SU-DHL-6 (cell line): ENCODE measurements at regions not wholly inside any gene's neighbourhood (a gene's known extent, or its start where the extent isn't known, plus 50 kb on each side); places are given as distances from the start of the nearest gene placed in this dataset.

ENCODE experiments used
- H2AFZ ChIP-seq: fragments of 200-600 bp; sonication (generic); 2 replicates; pipeline ENCODE4 v1.6.1; 2014; ENCODE audit warnings: low read depth, mild to moderate bottlenecking, moderate library complexity, mixed read lengths, antibody characterized with exemption, low read length; ENCODE audit not compliant: severe bottlenecking
- H3F3A ChIP-seq: fragments of 200-600 bp; shearing (Covaris generic); 2 replicates; pipeline ENCODE4 v1.6.0; 2016; ENCODE audit warnings: antibody characterized with exemption, mild to moderate bottlenecking; ENCODE audit not compliant: insufficient read depth
- H3K27ac ChIP-seq: fragments of 200-600 bp; sonication (generic); 2 replicates; pipeline ENCODE4 v1.5.1; 2016; ENCODE audit warnings: low read depth, mild to moderate bottlenecking, low read length, moderate library complexity, mixed read lengths
- H3K27me3 ChIP-seq: fragments of 200-600 bp; sonication (generic), shearing (Covaris generic); 2 replicates; pipeline ENCODE4 v1.6.0; 2014; ENCODE audit warnings: mild to moderate bottlenecking, low read length
- H3K36me3 ChIP-seq: fragments of 200-600 bp; sonication (generic); 2 replicates; pipeline ENCODE4 v1.6.1; 2014; ENCODE audit warnings: mild to moderate bottlenecking, low read length, mixed read lengths
- H3K4me2 ChIP-seq: fragments of 300-600, 200-600 bp; shearing (Covaris generic), sonication (generic); 2 replicates; pipeline ENCODE4 v1.6.0; 2014; ENCODE audit warnings: low read length, low read depth, mild to moderate bottlenecking; ENCODE audit not compliant: poor library complexity, severe bottlenecking
- H3K4me3 ChIP-seq: fragments of 200-600 bp; sonication (generic); 2 replicates; pipeline ENCODE4 v1.5.1; 2014; ENCODE audit warnings: antibody characterized with exemption, low read length, mild to moderate bottlenecking, mixed read lengths; ENCODE audit not compliant: insufficient read depth, poor library complexity, severe bottlenecking
- H3K79me2 ChIP-seq: fragments of 200-600 bp; sonication (generic); 2 replicates; pipeline ENCODE4 v1.6.1; 2014; ENCODE audit warnings: mild to moderate bottlenecking, low read length, moderate library complexity; ENCODE audit not compliant: insufficient read depth
- H3K9ac ChIP-seq: fragments of 200-600 bp; sonication (generic); 2 replicates; pipeline ENCODE4 v1.7.0; 2014; ENCODE audit warnings: mild to moderate bottlenecking, low read length
- H3K9me2 ChIP-seq: fragments of 200-600 bp; sonication (generic); replicated peaks from 2 replicates; pipeline ENCODE4 v1.6.1; 2014; ENCODE audit warnings: low read length; ENCODE audit not compliant: insufficient read depth
- H3K9me3 ChIP-seq: fragments of 200-600 bp; sonication (generic); 2 replicates; pipeline ENCODE4 v1.6.1; 2014; ENCODE audit warnings: low read length, mixed read lengths; ENCODE audit not compliant: insufficient read depth
- H4K20me1 ChIP-seq: fragments of 200-600 bp; sonication (generic); 2 replicates; pipeline ENCODE4 v1.6.1; 2014; ENCODE audit warnings: low read depth, mild to moderate bottlenecking, antibody characterized with exemption, low read length, moderate library complexity, mixed read lengths
- CTCF ChIP-seq: fragments of 200-600 bp; sonication (generic); IDR thresholded peaks from one replicate; pipeline ENCODE4 v1.5.1; 2017; ENCODE audit warnings: antibody characterized with exemption, mild to moderate bottlenecking, low read length, moderate library complexity; ENCODE audit not compliant: insufficient read depth, poor library complexity, severe bottlenecking
- EZH2phosphoT487 ChIP-seq: fragments of 200-600 bp; sonication (generic), shearing (Covaris generic); conservative IDR thresholded peaks from 2 replicates; pipeline ENCODE4 v1.6.1; 2018; ENCODE audit warnings: mild to moderate bottlenecking, antibody characterized with exemption, low read length, moderate library complexity, mixed read lengths

GRCh38 chr2:234240917-234241316, 190.4 kb downstream of the SPP2 start:
- no peak overlapping the region for H2AFZ ChIP-seq
- TF ChIP-seq EZH2phosphoT487 (no peak), CTCF (no peak)
- H3K9ac ChIP-seq, result no peak overlapping the region
- H3K4me2 ChIP-seq, result no peak overlapping the region
- no peaks in the 10 kb centered on the region for H3K9me3 ChIP-seq
- no peaks in the 10 kb centered on the region for H3K36me3 ChIP-seq
- H3K27ac ChIP-seq, result no peak overlapping the region
- no peaks in the 10 kb centered on the region for H3K79me2 ChIP-seq
- no peak overlapping the region for H3K4me3 ChIP-seq
- H3K27me3 ChIP-seq, result no peaks in the 10 kb centered on the region
- H4K20me1 ChIP-seq, result no peaks in the 10 kb centered on the region
- H3K9me2 ChIP-seq, result no peaks in the 10 kb centered on the region
- H3F3A ChIP-seq, result no peaks in the 10 kb centered on the region

GRCh38 chr2:234235191-234235590, 184.7 kb downstream of the SPP2 start:
- no peak overlapping the region for H3K4me3 ChIP-seq
- no peaks in the 10 kb centered on the region for H3K36me3 ChIP-seq
- no peaks in the 10 kb centered on the region for H3K27me3 ChIP-seq

GRCh38 chr2:234231460-234231859, 181.0 kb downstream of the SPP2 start:
- H4K20me1 ChIP-seq, result no peaks in the 10 kb centered on the region
- H2AFZ ChIP-seq, result no peak overlapping the region
- no peak overlapping the region for H3K9ac ChIP-seq
- no peaks in the 10 kb centered on the region for H3K9me3 ChIP-seq
- H3K4me3 ChIP-seq, result no peak overlapping the region
- H3F3A ChIP-seq, result no peaks in the 10 kb centered on the region
- H3K79me2 ChIP-seq, result no peaks in the 10 kb centered on the region
- TF ChIP-seq CTCF (no peak), EZH2phosphoT487 (no peak)
- H3K27ac ChIP-seq, result no peak overlapping the region
- H3K27me3 ChIP-seq, result no peaks in the 10 kb centered on the region
- H3K9me2 ChIP-seq, result no peaks in the 10 kb centered on the region
- H3K4me2 ChIP-seq, result no peak overlapping the region
- H3K36me3 ChIP-seq, result no peaks in the 10 kb centered on the region

More at GRCh38 chr2:234235191-234235590, 184.7 kb downstream of the SPP2 start:
- H3K79me2 ChIP-seq, result no peaks in the 10 kb centered on the region
- H3K4me2 ChIP-seq, result no peak overlapping the region
- no peak overlapping the region for H2AFZ ChIP-seq
- H3K9ac ChIP-seq, result no peak overlapping the region
- H4K20me1 ChIP-seq, result no peaks in the 10 kb centered on the region
- H3K9me2 ChIP-seq, result no peaks in the 10 kb centered on the region
- no peaks in the 10 kb centered on the region for H3F3A ChIP-seq
- TF ChIP-seq CTCF, result no peak
- TF ChIP-seq EZH2phosphoT487, result no peak
- H3K9me3 ChIP-seq, result no peaks in the 10 kb centered on the region
- H3K27ac ChIP-seq, result no peak overlapping the region

- Histone ChIP-seq H3K9me2 (no peaks in the 10 kb centered on the region), H3K9ac (no peak overlapping the region), H2AFZ (no peak overlapping the region), H3K27ac (no peak overlapping the region), H3K79me2 (no peaks in the 10 kb centered on the region), H3F3A (no peaks in the 10 kb centered on the region), H3K36me3 (no peaks in the 10 kb centered on the region), H3K27me3 (no peaks in the 10 kb centered on the region), H3K4me2 (no peak overlapping the region), H4K20me1 (no peaks in the 10 kb centered on the region), H3K9me3 (no peaks in the 10 kb centered on the region), H3K4me3 (no peak overlapping the region)
- TF ChIP-seq CTCF (no peak), EZH2phosphoT487 (no peak)
These were observed 168.5 kb downstream of the SPP2 start for GRCh38 chr2:234219046-234219310.
